8988T (cell line): ENCODE measurements at regions not wholly inside any gene's neighbourhood (a gene's known extent, or its start where the extent isn't known, plus 50 kb on each side); places are given as distances from the start of the nearest gene placed in this dataset.

Experiments used
- DNase-seq: peaks from one replicate; pipeline ENCODE4 v3.0.0; 2011

DNA sequence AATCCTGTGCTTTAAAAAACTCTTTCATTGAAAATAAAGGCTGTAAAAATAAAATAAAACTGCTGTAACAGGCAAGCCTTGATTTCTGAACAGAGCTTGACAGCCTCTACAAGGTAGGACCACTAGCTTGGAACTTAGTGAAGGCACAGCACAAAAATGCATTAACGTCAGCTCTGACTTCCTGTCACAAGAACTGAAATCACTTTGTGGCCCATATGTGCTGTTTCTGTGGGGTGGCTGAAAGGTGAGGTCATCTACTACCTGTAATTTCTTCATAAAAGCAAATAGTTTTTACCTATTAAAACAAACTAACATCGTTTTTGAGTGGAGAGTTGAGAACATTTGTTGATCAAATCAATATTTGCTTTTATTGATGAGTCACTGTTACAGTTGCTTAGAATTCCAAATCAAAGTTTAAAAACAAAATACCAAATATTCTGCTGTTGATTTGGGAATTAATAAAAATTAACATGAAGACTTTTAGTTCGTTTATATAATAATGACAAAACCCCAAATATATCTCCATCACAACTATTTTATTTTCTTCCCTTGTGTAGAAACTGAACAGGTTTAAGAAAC is 1034.1 kb downstream of the MCTP2 start:
- DNase-seq: no peak

DNA sequence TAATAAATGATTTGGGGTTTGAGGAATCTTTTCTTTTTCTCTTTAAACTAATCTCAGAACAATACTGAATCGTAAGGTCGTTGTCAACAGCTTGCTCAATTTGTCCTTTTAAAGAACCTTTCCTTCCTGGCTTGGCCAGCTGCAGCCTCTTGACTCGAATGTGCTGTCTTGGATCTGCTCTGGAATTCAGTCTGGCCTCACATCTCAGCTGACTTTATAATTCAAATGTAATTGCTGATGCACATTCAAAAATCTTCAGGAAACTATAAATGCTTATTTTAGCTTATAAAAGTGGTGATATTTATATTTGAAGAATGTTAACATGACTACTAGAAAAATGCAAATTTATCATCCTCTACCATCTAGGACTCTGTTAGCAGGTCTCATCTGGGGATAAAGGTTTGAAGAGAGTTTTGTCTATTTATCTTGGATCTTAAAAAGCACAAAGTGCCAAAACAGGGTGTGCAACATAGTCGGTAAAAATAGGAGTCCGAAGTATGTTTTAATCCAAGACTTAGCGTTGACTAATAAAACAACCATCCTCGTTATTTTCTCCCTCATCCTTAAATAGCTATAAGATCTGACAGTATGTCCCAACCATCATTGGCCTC is 1035.2 kb downstream of the MCTP2 start:
- DNase-seq: no peak

DNA sequence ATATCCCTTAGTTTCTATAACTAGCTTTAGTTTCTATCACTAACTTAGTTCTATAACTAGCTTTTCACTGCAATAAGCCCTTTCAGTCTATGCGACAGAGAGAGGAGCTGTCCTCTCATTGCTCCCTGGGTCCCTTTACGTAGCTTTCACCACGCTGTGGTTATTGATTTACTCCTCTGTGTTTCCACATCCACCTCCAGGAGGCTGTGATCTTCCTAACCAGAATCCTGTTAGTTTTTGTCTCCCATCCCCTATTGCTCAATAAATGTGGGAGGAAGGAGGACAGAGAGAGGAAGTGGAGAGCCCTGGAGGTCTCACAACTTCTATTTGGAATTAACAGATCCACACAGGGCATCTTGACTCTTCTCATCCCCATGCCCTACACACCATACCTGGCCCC is 1036.1 kb downstream of the MCTP2 start:
- DNase-seq: no peak

DNA sequence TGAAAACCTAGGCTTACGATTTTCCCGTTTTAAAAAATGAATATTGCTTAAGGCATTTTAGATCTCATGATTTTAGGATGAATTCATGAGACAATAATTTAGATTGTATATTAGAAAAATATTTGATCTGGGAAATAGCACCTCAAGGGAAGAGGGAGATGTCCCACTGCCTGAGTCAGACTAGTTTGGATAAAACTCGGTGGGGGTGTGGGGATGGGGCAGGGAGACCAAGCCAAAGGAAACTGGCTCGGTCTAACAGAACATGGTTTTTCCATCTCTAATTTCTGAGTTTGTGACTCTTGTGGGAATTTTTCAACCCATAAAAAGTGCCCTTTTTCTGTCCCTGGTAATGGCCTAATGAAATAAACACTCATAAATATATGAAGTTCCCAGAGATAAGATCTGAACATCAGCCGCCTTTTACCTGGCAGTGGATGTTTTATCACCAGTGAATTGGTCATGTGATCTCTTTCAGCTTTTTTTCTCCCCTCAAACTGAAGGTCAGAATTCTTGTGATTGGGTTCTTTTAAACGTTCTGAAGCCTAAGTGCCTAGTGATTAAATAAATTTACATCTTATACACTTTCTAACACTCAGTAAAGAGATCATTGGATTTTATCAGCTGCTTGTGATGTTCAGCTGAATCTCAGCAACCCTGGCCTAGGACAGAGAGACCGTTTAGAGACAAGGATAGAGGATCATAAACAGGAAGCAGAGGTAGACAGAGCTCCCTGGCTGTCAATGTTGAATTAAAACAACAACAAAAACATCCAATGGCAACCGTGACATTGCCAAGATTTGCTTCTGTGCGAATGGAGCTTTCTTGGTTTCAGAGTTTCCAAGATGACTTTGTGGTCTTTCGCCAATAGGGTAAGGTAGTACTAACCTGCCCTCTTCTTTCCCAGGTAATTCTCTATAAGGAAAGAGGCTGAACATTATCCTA is 1038.2 kb downstream of the MCTP2 start:
- DNase-seq: no peak

DNA sequence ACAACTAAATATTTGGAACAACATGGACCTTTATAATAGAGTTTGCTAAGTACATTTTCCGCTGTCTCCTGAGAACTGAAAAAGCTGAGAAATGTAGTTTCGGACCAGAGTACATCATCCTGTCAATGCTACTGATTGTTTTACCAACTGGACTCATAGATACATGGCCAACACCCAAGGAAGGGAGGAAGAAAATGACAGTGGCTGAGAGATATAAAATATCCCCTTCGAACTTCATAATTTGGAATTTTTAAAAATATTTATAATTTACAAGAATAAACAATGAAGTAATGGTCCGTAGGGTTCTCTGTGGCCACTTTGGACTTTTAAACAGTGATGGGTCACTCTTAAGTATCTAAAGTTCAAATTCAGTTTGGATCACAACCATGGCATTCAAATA is 1042.7 kb downstream of the MCTP2 start:
- DNase-seq: no peak

DNA sequence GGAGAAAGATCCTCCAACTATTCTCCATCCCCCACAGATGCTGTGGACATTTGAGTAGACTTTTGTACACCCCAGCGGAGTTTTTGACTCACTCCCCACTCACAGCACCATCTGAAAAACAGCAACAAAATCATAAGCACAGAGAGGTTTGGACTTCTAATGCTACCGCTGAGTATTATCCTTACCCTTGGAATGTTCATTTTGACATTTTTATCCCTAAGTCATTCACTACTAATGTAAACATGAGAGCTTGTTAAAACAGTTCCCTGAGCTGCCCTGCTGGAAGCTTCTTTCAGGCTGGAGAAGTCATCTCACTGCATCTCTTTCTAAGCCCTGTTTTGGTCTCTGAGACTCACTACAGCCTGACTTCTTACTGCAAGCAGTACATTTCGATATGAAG is 1045.9 kb downstream of the MCTP2 start:
- DNase-seq: no peak

DNA sequence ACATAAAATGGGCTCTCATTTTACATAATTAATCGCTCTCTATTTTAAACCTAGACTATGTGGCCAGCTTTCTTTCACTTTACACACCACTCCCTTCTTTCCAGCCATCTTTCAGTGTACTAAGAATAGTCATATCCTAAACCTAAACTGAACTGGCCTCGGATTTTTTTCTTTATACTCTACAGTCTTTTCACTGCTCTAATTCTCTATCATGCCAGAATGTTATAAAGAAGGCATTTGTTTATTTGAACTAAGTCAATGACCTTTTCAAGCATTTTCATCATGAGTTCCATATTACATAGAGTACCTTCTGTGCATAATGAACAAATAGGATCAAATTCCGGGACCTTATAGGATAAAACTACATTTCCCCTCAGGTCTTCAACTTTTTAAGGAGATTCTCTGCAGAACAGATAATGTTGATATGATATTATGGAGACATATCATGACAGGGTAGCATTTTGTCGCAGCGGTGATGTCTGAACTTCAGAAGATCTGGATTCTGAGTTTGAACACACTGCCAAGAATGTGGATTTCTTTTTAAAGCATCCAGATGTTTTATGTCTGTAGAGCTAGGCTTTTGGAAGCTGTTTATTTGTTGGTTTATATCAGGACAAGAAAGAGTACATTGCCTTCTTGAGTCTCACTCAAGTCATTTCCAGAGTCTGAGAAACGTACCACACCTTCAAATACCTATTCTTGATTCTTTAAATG is 1047.3 kb downstream of the MCTP2 start:
- no peak for DNase-seq

DNA sequence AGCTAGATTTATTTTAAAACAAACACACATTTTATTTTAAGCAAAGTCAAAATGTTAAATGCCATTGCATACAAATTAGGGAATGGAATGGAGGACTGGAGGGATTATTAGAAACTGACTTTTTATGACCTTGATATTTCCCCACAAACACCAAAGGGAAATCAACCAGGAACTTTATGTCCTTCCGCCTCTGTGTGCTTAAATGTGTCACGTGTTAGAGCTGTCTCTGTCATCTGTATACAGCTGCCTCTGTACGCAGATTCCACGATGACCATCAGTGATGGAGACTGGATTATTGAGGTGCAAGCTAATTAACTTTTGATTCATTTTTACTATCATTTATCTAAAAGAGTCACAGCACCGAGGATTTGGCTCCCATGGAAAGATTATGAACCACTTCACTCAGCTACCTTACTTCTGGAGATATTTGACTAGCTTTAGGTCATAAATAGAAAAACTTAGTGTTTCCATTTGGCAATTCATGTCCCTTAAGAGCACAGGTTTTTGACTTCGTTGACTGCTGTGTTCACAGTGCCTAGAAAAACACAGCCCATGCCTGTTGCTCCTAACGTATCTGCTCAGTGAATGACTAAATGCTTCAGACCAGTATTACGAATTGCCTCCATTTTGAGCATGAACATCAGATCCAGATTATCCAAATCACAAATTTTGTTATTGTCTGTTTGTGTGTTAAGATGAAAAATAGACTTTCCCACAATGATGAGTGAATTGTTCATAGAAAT is 1048.1 kb downstream of the MCTP2 start:
- no peak for DNase-seq

DNA sequence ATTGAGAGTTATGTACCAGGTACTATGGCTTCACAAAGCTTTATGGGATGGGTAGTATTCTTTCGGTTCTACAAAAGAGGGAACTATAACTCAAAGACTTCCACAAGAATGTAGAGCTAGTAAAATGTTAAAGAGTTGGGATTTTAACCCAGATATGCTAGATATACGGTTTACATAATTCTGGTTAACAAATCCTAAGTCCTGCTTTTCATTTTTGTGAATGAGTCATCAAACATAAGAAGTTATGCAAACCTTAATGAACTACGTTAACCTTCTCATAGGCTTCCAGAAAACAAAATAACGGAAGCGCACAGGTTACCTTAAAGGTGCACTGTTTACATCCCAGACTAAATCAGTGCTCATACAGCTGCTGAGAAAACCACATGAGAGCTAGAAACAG is 1049.3 kb downstream of the MCTP2 start:
- DNase-seq: no peak

DNA sequence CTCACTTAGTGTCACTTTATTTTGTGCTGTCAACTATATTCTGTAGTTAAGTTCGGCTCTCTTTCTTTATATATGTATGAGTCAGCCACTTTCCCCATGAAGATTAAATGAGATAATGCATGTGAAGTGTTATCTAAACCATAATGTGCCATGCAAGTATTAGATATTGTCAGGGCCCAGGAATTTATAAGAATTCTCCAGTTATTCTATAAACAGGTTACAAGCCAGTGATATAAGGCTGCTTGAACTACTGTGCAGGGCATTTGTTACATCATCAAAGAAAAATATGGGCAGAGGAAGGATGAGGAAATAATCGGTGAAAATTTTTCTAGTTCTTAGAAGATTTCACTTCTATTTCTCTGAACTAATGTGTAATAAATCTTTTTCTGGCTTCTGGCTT is 1049.0 kb upstream of the NR2F2 start:
- no peak for DNase-seq

DNA sequence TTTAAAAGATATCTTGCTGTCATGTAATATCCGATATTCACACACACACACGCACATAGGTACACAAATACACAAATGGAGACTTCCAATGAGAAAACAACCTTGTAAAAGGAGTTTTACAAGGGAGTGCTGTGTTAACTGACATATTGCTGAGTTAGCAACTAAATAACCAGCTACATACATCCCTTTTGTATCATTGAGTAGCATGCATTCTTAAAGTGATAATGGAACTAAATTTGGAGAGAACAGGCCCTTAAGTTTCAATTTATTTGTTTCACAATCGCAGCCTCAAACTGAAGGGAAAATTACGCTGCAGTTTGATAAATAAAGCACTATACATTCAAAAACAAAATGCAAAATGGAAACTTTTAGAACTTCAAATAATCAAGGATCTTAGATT is 1046.0 kb upstream of the NR2F2 start:
- no peak for DNase-seq

DNA sequence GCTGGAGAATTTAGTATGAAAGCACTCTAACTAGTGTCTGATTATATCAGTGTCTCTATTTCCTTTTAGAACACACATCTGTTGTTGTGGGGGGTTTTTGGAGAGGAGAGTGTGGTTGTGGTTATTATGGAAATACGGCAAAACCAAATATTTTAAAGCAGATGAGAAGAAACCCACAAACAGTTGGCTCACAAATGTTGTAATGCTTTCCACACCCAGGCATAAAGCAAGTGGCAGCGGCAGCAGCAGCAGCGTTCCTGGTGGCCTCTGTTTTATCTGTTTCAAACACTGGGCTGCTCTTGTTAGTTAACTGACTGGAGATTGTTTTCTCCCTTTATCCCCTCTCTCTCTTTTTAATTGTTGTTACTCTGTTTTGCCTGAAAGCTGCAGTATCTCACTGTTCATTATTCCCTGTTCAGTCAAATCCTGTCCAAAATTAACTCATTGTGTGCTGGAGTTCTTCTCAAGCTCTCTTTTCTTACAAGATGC is 1045.5 kb upstream of the NR2F2 start:
- DNase-seq: no peak

DNA sequence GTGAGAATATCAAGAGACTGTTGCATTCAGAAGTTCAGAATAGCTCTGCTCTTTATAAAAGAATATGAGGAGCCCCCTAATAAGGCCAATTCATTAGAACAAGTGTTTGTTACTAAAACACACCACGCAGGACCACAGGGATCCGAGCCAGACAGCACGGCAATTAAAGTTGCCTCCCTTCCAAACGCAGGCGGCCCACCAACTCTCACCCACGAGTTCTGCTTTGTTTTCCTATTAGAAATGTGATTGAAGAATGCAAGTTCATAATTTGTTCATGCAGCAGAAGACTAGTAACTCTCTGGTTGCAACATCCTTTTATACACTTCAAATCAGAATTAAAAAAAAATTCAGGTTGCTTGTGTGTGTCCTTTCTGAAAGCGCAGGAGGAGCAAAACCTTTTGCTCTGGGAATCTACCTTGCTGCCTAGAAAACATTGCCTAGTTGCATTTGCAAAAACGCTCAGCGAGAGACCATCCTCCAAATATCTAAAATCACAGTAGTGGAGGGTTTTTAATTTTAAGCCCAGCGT is 1044.1 kb upstream of the NR2F2 start:
- DNase-seq: no peak

DNA sequence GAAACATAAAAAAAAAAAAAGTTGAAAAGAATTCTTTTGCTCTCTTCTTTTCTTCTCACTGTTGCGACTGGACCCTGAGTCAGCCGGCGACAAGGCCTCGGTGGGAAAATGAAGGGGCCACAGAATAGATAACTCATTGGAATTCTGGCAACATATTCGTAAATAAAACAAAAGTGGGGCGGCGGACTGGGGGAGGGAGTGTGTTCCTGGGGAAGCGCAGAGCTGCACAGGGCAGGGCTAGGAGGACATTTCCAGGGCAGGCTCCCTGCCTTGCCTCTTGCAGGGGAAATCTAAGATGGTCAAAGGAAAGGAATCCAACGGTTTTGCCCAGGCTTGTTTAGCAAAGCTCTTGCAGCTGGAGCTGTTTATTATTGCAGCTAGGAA is 1042.8 kb upstream of the NR2F2 start:
- no peak for DNase-seq

DNA sequence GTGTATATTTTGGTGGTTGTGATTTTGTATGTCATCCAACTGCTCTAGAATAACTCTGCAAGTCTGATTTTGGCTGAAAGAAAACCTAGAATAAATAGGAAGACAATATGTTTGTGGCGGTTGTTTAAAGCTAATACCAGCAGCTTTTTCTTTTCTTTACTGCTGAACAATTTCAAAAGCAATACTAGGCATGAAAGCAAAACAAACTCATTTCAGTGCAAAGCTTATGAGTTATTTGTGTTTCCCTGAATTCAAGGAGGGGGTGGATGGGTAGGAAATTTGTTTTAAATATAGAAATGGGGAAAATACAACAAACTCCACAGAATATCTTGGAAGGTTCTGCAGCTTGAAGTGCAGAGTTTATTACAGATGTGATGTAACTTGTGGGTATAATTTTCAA is 1041.9 kb upstream of the NR2F2 start:
- DNase-seq: no peak

DNA sequence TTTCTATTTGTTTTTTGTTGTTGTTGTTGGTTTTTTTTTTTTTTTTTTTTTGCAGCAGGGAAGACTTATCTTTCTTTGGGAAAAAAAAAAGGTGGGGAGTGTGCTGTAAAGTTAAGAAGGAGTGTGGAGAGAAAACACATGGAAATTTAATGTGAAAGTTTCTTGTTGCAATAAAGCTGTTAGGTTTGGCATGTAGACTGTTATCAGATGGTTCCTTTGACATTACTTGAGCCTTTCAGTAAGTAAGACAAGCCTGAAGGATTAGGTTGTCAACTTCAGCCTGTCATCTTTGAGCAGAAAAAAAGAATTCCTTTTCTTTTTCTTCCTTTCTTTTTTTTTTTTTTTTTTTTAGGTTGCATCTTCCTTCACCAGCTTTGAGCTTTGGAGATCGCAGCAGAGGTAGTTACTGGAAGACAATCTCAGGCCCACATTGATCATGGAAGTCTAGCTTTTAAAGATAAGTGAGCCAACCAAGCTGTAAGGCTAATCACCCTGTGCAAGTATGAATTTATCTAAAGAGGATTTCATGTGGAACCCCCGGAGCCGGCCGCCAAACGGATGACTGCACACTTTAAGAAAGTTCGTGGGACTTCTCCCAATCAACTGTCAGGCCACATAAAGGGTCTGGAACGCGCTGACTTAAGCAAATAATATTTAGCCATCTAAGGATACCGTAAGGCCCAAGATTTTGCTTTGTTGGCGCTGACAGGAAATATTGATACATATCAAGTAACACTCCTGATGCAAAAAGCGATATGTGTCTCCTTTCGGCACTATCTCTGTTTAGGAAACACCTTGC is 1040.1 kb upstream of the NR2F2 start:
- DNase-seq: no peak

DNA sequence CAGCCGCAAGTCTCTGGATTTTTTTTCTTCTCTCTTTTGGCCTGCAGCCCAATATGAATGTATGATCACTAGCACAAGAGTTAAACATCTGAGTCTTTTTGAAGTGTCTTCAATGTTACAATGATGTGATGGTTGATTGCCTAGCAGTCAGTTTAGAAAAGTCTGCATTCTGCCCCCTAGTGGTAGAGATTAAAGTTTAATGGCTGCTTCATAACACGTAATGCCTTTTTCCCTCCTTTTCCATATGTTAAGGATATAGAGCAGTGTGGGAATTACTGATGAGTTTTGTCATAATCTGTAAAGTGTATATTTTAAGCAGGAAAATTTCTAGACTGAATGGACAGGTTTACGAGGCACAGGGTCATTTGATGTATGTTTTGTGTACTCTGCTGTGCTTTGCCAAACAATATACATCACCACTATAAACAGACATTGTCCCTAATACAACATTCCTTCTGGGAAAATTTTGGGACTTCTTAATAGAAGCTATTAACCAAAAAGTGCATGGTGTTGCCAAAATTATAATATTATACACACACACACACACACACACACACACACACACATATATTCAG is 1038.5 kb upstream of the NR2F2 start:
- no peak for DNase-seq

DNA sequence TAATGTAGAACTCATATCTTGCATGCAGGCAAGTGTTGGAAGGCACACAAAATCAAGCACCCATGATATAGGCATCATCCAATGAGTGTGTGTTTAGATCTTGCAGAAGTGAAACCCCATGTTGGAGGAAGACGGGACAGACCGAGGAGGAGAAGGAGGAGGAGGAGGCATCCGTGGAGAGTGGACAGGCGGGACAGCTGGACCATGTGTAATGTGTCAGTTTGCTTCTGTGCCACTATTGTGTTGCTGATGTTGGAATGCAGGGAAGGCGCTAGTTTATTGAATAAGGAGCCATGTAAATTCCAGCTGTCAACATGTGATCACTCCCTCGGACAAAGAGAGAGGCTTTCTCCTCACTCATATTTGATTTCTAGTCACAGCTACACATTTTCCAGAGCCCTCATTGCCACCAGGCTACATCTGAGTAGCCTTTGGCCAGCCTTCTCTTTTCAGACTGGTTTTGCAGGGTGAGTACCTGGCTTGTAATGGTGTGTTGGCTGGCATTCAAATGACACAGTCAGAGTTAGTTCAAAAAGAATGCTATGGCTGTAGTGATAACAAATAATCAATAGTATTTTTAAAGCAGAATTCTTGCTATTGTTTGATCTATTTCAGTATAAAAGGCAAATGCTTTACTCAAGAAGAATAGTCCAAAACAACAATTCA is 1037.6 kb upstream of the NR2F2 start:
- DNase-seq: no peak

DNA sequence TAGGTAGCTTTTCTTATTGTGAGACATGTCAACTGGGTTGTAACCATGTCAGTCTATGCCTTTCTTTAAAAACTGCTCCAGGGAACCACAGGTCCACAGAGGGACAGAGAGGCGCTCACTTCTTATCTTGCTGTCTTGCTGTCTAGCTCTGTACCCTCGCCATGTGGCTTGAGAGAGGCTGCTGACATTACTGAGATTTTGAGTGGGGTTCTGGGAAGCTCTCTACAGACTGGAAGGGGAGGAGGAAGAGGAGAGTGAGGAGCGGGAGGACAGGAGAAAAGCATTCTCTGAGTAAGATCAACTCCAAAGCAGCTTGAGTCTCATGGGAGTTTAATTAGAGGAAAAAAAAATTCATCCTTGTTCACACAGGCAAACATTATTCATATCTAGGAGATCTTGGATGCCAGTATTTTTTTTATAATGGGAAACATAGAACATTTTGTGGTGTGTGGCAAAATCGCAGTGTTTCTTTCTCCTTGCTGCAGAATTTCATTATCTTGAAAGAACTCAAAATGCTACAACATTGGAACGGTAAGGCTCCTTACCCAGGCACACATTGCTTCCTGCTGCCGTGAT is 1037.0 kb upstream of the NR2F2 start:
- DNase-seq: no peak

DNA sequence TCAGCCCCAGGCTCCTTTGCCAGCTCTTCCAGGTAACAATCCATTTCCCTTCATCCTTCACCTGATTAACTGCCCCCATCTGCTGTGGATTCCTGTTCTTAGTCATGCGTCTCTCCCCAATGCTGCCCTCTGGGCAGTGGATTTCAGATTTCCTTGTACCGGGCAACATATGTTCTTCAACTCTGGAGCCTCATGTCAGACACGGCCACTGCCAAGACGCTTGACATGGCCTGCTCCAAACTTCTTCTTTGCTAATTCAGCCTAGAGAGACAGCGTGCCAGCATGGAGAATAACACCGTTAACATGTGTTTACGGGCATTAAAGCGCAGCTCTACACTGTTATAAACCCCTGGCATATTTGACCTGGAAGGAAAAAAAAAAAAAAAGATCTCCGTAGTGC is 1035.1 kb upstream of the NR2F2 start:
- no peak for DNase-seq
